GM12874 (cell line): ENCODE measurements at regions not wholly inside any gene's neighbourhood (a gene's known extent, or its start where the extent isn't known, plus 50 kb on each side); places are given as distances from the start of the nearest gene placed in this dataset.

ENCODE experiments used
- TF ChIP-seq, protein P1 (sequence below): IDR thresholded peaks from 2 replicates; pipeline ENCODE4 v1.5.1; 2011; ENCODE audit warnings: low read depth, mild to moderate bottlenecking, control low read depth, low read length, moderate library complexity; ENCODE audit not compliant: insufficient read depth

GRCh38 chr18:45355944-45356520 lies 259.2 kb upstream of the SLC14A2 start:
- TF ChIP-seq, protein P1, sequence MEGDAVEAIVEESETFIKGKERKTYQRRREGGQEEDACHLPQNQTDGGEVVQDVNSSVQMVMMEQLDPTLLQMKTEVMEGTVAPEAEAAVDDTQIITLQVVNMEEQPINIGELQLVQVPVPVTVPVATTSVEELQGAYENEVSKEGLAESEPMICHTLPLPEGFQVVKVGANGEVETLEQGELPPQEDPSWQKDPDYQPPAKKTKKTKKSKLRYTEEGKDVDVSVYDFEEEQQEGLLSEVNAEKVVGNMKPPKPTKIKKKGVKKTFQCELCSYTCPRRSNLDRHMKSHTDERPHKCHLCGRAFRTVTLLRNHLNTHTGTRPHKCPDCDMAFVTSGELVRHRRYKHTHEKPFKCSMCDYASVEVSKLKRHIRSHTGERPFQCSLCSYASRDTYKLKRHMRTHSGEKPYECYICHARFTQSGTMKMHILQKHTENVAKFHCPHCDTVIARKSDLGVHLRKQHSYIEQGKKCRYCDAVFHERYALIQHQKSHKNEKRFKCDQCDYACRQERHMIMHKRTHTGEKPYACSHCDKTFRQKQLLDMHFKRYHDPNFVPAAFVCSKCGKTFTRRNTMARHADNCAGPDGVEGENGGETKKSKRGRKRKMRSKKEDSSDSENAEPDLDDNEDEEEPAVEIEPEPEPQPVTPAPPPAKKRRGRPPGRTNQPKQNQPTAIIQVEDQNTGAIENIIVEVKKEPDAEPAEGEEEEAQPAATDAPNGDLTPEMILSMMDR, result no peak

- TF ChIP-seq, protein P1, result no peak
Observed at GRCh38 chr18:45357686-45358470, 257.4 kb upstream of the SLC14A2 start.

- TF ChIP-seq, protein P1, result no peak
Observed at GRCh38 chr18:45359275-45360009, 255.8 kb upstream of the SLC14A2 start.

DNA sequence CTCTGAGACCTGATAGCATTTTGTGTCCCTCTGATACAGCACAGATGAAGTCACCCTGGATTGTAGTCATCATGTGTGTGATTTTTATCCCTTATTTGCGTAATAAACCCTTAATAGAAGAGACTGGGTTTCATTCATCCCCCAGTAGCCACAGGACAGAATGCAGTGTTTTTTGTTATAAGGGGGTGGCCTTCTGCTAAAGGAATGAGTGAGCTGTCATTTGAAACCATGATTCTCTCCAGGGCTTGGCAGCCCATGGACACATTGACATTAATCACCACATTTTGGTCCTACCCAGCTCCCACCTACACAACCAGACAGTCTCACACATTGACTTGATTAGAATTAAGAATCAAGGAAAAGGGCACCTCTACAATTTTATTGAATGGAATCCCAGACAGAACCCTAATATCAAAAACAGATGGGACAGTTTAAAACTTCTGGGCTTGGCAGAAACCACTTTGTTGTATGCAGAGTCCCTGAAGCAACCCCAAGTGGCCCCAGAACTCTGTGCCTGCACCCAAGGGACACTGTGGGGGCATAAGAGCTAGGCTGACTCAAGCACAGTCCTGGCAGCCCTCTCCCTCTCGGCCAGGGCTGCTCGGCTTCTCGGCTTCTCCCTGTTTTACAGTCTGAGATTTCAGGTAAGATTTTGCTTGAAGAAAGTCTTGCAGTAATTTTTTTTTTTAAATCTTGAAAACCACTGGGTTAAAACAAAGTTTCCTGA lies 254.0 kb upstream of the SLC14A2 start:
- TF ChIP-seq, protein P1, result no peak

GRCh38 chr18:45363196-45363595 lies 252.1 kb upstream of the SLC14A2 start:
- TF ChIP-seq, protein P1, result no peak

DNA sequence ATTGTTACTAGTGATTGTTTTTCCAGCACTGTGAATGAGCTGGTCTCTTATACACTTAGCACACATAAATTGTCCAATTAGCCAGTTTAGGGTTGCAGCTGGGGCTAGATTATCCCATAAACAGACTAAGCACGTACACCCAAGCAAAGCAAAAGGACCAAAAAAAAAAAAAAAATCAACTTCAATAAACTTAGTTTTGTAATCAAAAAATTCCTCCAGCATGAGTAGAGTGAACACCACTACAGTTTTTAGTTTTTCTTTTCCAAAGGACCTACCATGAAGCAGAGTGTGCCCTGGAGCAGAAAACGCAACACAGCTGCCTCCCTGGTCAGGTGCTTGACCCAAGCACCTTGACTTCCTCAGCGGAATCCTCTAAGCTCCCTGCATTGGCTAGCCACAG lies 249.4 kb upstream of the SLC14A2 start:
- TF ChIP-seq, protein P1, result no peak
